Transverse colon (tissue), 4 donors: ENCODE measurements at regions not wholly inside any gene's neighbourhood (a gene's known extent, or its start where the extent isn't known, plus 50 kb on each side); places are given as distances from the start of the nearest gene placed in this dataset.
A peak's percentile ranks its signal among the peaks of the same experiment; 100 is the strongest.

ENCODE experiments used
- DNase-seq: peaks from one replicate; pipeline ENCODE4 v3.0.0-alpha.2; 2019
- H3K27ac ChIP-seq, 4 donors: fragments of 200-600 bp; sonication (generic); 2 replicates each; pipeline ENCODE4 v1.5.1; 2016 to 2018; ENCODE audit warnings: inconsistent platforms in 4 of 4
- H3K27me3 ChIP-seq: fragments of 200-600 bp; sonication (generic); 2 replicates; pipeline ENCODE4 v1.5.1; 2017; ENCODE audit warnings: inconsistent platforms
- H3K36me3 ChIP-seq, 4 donors: fragments of 200-600 bp; sonication (generic); 2 replicates each; pipeline ENCODE4 v1.5.1; 2017 to 2019; ENCODE audit warnings: inconsistent platforms in 4 of 4
- H3K4me1 ChIP-seq, 4 donors: fragments of 200-600 bp; sonication (generic); 2 replicates each; pipeline ENCODE4 v1.5.1; 2017 to 2020; ENCODE audit warnings: inconsistent platforms in 4 of 4
- H3K4me3 ChIP-seq, 4 donors: fragments of 200-600 bp; sonication (generic); 1 replicate in 1 of 4; 2 replicates in 3 of 4; pipeline versions ENCODE4 v1.5.1 to v1.6.1; 2017 to 2019; ENCODE audit warnings: inconsistent platforms in 4 of 4
- H3K9me3 ChIP-seq, 2 donors: fragments of 200-600 bp; sonication (generic); 2 replicates each; pipeline ENCODE4 v1.5.1; 2017 to 2019; ENCODE audit warnings: inconsistent platforms in 2 of 2
- CTCF ChIP-seq, 5 experiments: fragments of 200-600 bp in 3 of 5; fragments of 450-650 bp in 2 of 5; sonication (generic) in 3 of 5; IDR thresholded peaks; 1 replicate in 2 of 5; 2 replicates in 3 of 5; pipeline ENCODE4 v1.5.1; 2016 to 2017; ENCODE audit warnings: antibody characterized with exemption in 5 of 5, inconsistent platforms in 3 of 5, mild to moderate bottlenecking in 2 of 5, moderate library complexity in 1 of 5
- EP300 ChIP-seq: sonication (generic); formaldehyde crosslinking; IDR thresholded peaks from one replicate; pipeline ENCODE4 v1.6.1; 2017; ENCODE audit warnings: antibody characterized with exemption, low read depth
- POLR2A ChIP-seq: fragments of 450-650 bp; IDR thresholded peaks from one replicate; pipeline ENCODE4 v1.6.1; 2016; ENCODE audit warnings: antibody characterized with exemption, mild to moderate bottlenecking, moderate library complexity
- POLR2AphosphoS5 ChIP-seq, 3 donors: sonication (generic); formaldehyde crosslinking; IDR thresholded peaks; one replicate each; pipeline ENCODE4 v1.6.1; 2016; ENCODE audit warnings: antibody characterized with exemption in 3 of 3
- WGBS, 2 donors: methylation state at CpG; one replicate each; pipeline ENCODE4 v1.1.5; 2018; ENCODE audit warnings: low coverage in 1 of 2; 5-methylcytosine and 5-hydroxymethylcytosine counted together
- in situ Hi-C, 4 donors: fragments of 200-750 bp; cut with MboI; loops; one replicate each; pipeline versions ENCODE4 v1.15.0 to v1.15.1; 2017; ENCODE audit warnings: low sequenced_read_pairs in 3 of 4, low pct_ligation_motif_present in 1 of 4, low pct_unique_long_range_greater_than_20kb in 1 of 4
- intact Hi-C: fragments of 100-400 bp; cut with DNase I; formaldehyde crosslinking; loops from one replicate; pipeline ENCODE4 v1.15.1; 2023; ENCODE audit warnings: low total_unique reads

- H3K4me1 ChIP-seq: peaks cover 0 to 13% (median 5%) of the 10 kb centered on the region in 4 donors
- H3K4me3 ChIP-seq: no peak overlapping the region
- WGBS, 2 donors: 84% methylated on average over 6 of the region's 6 CpGs; no CpG with 5 or more reads in 1 of the 2 donors
- no peak for DNase-seq
- H3K27ac ChIP-seq: no peak overlapping the region
- intact Hi-C loops: no loop called here
- TF ChIP-seq EP300 (no peak), POLR2AphosphoS5 (IDR thresholded peaks at IDR 0.05) (no peak), CTCF (IDR thresholded peaks at IDR 0.05) (no peak), POLR2A (no peak)
- no peaks in the 10 kb centered on the region for H3K36me3 ChIP-seq
- H3K27me3 ChIP-seq: no peaks in the 10 kb centered on the region
- no peaks in the 10 kb centered on the region for H3K9me3 ChIP-seq
- in situ Hi-C loops: loop anchor here in 2 of 4 donors (25.0 kb wide), 2 partner anchors 345 to 470 kb away; no protein-coding TSS in a partner anchor
These were observed 68.8 kb upstream of the PRNP start for GRCh38 chr20:4617484-4617883.

GRCh38 chr20:4617019-4617418 lies 69.2 kb upstream of the PRNP start:
- H3K27me3 ChIP-seq: no peaks in the 10 kb centered on the region
- no peaks in the 10 kb centered on the region for H3K36me3 ChIP-seq
- peaks cover 0 to 13% (median 5%) of the 10 kb centered on the region in 4 donors for H3K4me1 ChIP-seq
- in situ Hi-C loops: loop anchor here in 2 of 4 donors (25.0 kb wide), 2 partner anchors 345 to 470 kb away; no protein-coding TSS in a partner anchor
- no peak for DNase-seq
- 81 to 94% methylated on average over 2 of the region's 2 CpGs for whole genome bisulfite sequencing, 2 donors
- H3K27ac ChIP-seq: no peak overlapping the region
- H3K9me3 ChIP-seq: no peaks in the 10 kb centered on the region
- TF ChIP-seq CTCF (IDR thresholded peaks at IDR 0.05) (no peak), POLR2AphosphoS5 (IDR thresholded peaks at IDR 0.05) (no peak)
- no peak overlapping the region for H3K4me3 ChIP-seq
- intact Hi-C loops: no loop called here

- Histone ChIP-seq H3K4me3 (no peak overlapping the region), H3K27me3 (no peaks in the 10 kb centered on the region), H3K4me1 (peaks cover 0 to 13% (median 5%) of the 10 kb centered on the region in 4 donors), H3K9me3 (no peaks in the 10 kb centered on the region), H3K36me3 (no peaks in the 10 kb centered on the region), H3K27ac (peak overlapping the region in 2 of 4 donors; percentile 29 to 52)
- in situ Hi-C loops: loop anchor here in 2 of 4 donors (5.0 to 25.0 kb wide), 3 partner anchors 103 to 473 kb away; no protein-coding TSS in a partner anchor
- 28 to 38% methylated on average over 6 to 15 of the region's 15 CpGs for WGBS, 2 donors
- TF ChIP-seq POLR2A (no peak), EP300 (no peak), CTCF (IDR thresholded peaks at IDR 0.05) (peak; percentile 18 to 51 (median 23)), POLR2AphosphoS5 (IDR thresholded peaks at IDR 0.05) (no peak)
- DNase-seq: peak; percentile 74
- intact Hi-C loops: no loop called here
These were observed 72.3 kb upstream of the PRNP start for GRCh38 chr20:4613718-4614620.

- TF ChIP-seq POLR2AphosphoS5 (IDR thresholded peaks at IDR 0.05) (no peak), EP300 (no peak), CTCF (IDR thresholded peaks at IDR 0.05) (no peak), POLR2A (no peak)
- 79 to 80% methylated on average over 2 to 6 of the region's 6 CpGs for WGBS, 2 donors
- in situ Hi-C loops (loop anchor here in 2 of 4 donors (5.0 to 25.0 kb wide), 3 partner anchors 104 to 474 kb away; no protein-coding TSS in a partner anchor), intact Hi-C loops (no loop called here)
- peak overlapping the region in 1 of 4 donors; percentile 17 for H3K27ac ChIP-seq
- H3K4me1 ChIP-seq: peaks cover 0 to 13% (median 5%) of the 10 kb centered on the region in 4 donors
- no peaks in the 10 kb centered on the region for H3K9me3 ChIP-seq
- no peaks in the 10 kb centered on the region for H3K27me3 ChIP-seq
- DNase-seq: no peak
- no peak overlapping the region for H3K4me3 ChIP-seq
- H3K36me3 ChIP-seq: no peaks in the 10 kb centered on the region
These were observed 73.1 kb upstream of the PRNP start for GRCh38 chr20:4613184-4613583.
